ENCODE measurements at regions not wholly inside any gene's neighbourhood (a gene's known extent, or its start where the extent isn't known, plus 50 kb on each side); places are given as distances from the start of the nearest gene placed in this dataset.

GRCh38 chr5:68352166-68352565, 136.6 kb downstream of the PIK3R1 start:
- no peak for DNase-seq

- DNase-seq = peak; percentile 11
Measured at GRCh38 chr5:68353605-68354004, 138.0 kb downstream of the PIK3R1 start.

GRCh38 chr5:68354315-68354714, 138.8 kb downstream of the PIK3R1 start:
- no peak for DNase-seq

GRCh38 chr5:68356216-68356615, 140.7 kb downstream of the PIK3R1 start:
- no peak for DNase-seq

- no peak for DNase-seq
Measured at GRCh38 chr5:68356623-68357022, 141.1 kb downstream of the PIK3R1 start.

GRCh38 chr5:68359699-68360098, 144.1 kb downstream of the PIK3R1 start:
- no peak for DNase-seq

GRCh38 chr5:68362331-68362730, 146.8 kb downstream of the PIK3R1 start:
- DNase-seq = no peak

- DNase-seq = no peak
Measured at GRCh38 chr5:68365889-68366288, 150.3 kb downstream of the PIK3R1 start.

- no peak for DNase-seq
Measured at GRCh38 chr5:68367287-68367686, 151.7 kb downstream of the PIK3R1 start.

GRCh38 chr5:68367717-68368116, 152.2 kb downstream of the PIK3R1 start:
- DNase-seq = no peak

- DNase-seq = no peak
Measured at GRCh38 chr5:68368311-68369022, 152.9 kb downstream of the PIK3R1 start.

GRCh38 chr5:68369023-68369359, 153.4 kb downstream of the PIK3R1 start:
- DNase-seq = peak; percentile 9

- DNase-seq = no peak
Measured at GRCh38 chr5:68369457-68370125, 154.0 kb downstream of the PIK3R1 start.

- DNase-seq = no peak
Measured at GRCh38 chr5:68370196-68370595, 154.6 kb downstream of the PIK3R1 start.

- no peak for DNase-seq
Measured at GRCh38 chr5:68371607-68372006, 156.1 kb downstream of the PIK3R1 start.

- DNase-seq = no peak
Measured at GRCh38 chr5:68372161-68372560, 156.6 kb downstream of the PIK3R1 start.

- DNase-seq = no peak
Measured at GRCh38 chr5:68373050-68373449, 157.5 kb downstream of the PIK3R1 start.

GRCh38 chr5:68374796-68375518, 159.4 kb downstream of the PIK3R1 start:
- DNase-seq = no peak

- DNase-seq = no peak
Measured at GRCh38 chr5:68375540-68375939, 160.0 kb downstream of the PIK3R1 start.

- DNase-seq = no peak
Measured at GRCh38 chr5:68376935-68377334, 161.4 kb downstream of the PIK3R1 start.

- DNase-seq = no peak
Measured at GRCh38 chr5:68377733-68378132, 162.2 kb downstream of the PIK3R1 start.

GRCh38 chr5:68378204-68378820, 162.8 kb downstream of the PIK3R1 start:
- DNase-seq = no peak

GRCh38 chr5:68379275-68380036, 163.9 kb downstream of the PIK3R1 start:
- DNase-seq = no peak
